NCI-H524 (cell line): ENCODE measurements at regions not wholly inside any gene's neighbourhood (a gene's known extent, or its start where the extent isn't known, plus 50 kb on each side); places are given as distances from the start of the nearest gene placed in this dataset.

ENCODE experiments used
- DNase-seq, 2 experiments: peaks; one replicate each; lab custom pipeline; 2025; lab: John Stamatoyannopoulos, UW

DNA sequence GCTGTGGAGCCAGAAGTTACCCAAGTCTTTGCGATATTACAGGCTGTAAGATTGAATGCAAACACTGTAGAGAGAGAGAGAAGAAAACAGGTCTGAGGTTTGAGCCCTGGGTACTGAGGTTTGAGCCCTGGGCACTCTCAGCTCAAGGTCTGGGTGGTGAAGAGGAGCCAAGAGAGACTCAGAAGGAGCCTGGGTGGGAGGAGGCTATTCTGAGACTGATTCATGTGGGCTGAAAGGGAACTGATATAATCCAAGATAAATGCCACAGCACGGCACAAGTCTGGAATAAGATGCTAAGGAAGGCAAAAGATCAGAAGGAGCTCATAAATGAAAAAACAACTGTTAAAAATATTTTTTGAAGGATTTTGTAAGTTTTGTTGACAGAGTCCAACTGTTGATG lies 407.6 kb upstream of the HS6ST1 start:
- no peak for DNase-seq

DNA sequence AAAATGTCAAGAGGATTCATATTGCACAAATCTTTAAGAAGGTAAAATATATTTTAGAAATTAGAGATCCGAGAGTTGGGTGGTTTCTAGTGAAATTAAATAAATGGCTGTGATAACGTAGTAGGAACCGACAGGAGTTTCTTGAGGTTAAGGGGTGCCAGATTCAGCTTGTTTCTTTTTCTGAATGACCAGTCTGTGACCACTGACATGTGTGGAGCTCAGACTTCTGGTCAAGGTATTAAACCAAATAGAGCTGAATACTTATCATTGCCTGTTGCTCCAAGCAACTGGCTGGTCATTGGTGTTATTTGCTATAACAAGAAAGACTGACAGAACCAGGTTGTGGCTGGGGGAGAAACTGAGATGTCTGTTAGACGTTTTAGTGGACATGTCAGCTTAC lies 408.2 kb upstream of the HS6ST1 start:
- DNase-seq = no peak

DNA sequence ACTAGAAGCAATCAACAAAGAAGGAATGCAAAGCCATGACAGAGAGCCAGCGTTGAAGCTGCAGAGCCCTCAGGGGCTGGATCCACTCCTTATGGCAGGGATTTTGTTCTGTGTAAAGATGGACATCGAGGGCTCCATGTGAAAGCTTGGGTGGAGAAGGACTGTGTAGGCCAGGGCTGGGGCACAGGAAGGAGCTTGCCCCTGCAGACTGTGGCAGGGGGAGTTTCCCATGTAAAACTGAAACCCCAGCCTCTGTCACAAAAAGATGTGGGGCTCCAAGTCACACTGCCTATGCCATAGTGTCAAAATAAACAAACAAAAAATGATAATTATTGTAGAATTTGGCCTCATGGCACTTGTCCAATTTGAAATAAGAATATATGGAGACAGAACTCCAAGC lies 408.7 kb upstream of the HS6ST1 start:
- no peak for DNase-seq

DNA sequence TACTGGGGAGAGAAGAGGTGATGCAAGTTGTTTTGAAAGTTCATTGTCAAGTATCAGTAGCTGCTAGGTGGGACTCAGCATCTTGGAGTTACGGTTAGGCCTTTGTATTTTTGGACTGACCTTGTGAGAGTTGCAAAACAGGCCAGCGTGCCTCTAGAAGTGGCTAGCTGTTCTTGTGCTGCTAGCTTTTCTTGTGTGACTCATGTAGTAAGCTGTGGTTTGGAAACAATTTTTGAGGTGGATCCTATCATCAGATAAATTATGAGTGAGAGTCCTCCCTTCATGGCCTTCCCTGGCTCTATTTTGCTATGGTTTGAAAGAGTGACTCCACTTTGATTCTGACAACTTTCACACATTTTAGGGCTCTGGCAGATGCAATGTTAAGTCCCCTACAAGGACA lies 409.2 kb upstream of the HS6ST1 start:
- DNase-seq = no peak

DNA sequence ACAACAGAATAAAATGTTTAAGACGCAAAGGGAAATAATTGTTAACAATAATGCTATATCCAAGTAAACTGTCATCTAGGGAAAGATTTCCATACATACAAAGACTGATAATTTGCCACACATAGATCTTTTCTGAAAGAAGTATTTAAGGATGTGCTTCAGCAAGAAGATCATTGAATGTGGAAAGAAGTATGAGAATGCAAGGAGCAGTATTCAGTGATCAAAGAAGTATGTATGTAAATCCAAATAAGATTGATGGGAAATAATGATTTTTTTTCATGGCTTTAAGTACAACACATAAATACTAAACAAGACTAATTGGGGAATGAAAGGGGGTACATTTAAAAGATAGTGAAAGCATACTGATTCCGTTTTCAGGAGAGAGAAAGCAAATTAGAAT lies 410.4 kb upstream of the HS6ST1 start:
- DNase-seq = no peak

DNA sequence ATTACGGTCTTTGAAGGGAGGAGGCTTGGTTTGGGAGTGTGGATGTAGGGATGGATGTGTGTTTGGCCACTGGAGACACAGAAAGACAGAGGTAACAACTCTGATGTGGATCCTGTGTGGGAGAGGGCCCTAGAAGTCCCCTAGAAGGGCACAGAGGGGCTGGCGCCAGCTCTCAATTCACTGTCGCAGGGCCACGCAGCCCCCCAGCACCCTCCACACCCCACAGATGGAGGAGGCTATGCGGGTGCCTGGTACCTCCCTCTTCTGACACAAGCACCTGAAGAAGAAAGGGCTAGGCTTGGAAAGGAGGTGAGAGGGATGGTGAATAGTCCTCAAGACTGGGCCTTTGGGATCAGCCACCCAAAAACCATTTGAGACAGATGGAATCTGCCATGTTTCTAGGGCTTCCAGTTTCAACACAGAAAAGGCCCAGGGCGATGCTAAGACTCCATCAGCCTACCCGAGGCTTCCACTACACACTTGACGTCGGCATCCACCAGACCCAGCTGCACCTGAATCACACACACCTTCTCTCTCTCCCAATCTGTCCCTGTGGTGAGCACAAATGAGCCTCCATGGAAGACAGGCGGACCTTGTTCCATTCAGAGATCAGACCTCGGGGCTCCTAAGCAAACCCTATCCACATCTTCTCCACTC lies 413.5 kb upstream of the HS6ST1 start:
- DNase-seq = no peak

DNA sequence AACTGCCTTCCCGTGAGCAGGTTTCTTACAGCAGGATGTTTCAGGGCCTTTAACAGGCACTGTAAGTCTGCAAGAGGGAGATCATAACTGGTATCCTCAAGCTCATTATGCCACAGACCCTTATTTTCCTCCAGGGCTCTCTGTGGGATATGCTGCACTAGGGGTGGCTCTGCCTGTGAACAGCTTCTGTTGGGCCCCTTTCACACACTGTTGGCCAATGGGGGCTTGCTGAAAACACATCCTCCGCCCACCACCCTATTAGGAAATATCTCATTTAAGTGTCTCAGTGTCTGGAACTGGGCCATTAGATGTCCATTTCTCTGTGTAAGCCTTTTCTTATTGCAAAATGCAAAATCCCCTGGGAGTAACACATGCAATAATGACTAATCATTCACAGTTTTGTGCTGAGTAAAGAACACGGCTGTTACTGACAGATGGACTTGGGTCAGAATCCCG lies 414.3 kb upstream of the HS6ST1 start:
- peak; percentile 8 to 60 for DNase-seq

DNA sequence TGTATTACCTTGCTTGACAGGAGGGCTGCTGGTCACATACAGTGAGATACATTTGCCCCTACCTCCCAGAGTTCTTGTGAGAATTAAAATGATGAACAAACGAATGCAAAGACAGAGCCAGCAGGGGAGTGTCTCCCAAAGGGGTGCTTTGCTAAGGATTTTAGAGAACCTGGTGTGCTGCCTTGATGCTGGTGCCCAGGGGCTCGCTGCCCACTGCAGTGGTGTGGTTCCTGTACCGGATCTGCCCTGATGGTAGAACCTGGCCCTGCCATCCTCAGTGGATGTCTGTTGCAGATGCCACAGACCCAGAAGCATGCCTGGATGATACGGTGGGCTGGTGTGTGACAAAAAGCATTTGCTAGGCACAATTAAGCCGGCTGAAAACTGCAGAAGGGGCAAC lies 414.8 kb upstream of the HS6ST1 start:
- no peak for DNase-seq

DNA sequence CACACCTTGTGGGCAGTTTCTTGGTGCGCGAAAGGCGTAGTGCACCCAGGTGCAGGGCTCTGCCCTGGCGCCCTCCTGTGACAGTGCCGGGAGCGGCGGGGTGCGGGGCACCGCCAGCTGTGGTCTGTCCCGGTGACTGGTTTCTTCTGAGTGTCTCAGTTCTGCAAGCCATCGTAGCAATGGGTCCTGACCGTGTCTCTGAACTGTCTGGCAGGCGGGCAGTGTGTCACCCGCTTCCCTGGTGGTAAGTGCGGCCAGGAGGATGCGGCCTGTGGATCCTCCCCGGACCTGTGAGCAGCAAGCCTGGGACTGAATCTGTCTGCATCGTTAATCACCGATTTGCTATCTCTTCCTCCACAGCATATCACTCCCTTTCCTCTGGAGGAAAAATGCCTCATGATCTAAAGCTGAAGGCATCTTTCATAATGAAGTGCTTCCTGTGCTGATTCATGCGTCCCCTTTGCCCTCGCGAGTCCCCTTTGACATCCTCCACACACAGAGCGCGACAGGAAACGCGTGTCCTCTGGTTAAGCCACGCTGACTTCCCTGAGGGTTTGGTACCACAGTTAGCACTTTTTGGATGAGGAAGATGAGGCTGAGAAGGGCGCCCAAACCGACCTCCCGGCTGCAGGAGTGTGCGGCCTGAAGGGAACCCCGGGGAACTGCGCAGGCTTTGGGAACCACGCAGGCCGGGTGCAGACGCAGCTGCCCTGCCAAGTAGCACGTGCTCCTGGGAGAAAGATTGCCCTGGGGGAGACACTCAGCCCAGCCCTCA lies 416.0 kb upstream of the HS6ST1 start:
- no peak for DNase-seq

DNA sequence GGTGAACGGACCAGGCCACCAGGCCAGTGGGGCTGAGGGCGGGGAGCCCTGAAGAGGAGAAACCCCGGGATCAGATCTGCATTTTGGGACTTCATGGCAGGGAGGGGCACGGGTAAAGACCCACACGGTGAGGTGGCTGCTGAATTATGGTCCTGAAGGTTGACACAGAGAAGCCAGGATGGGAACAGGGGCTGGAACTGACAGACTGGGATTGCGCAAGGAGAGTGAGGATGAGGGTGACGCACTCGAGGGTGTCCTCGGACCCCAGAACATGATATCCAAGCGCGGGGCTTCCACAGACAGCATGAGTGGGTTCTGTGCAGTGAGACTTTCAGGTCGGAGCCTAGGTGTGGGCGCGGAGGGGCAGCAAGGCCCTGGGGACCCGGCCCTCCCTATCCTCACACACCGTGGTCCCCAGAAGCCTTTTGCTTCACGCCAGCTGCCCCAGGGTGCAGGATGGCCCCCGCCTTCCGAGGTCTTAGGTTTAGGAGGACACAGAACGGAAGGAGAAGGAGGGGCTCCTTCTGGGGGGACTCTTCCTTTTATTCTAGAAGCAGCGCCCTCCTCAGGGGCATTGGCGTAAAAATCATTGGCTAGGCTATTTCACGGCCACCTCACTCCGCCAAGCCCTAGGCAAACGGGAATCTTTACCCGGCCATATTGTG lies 416.8 kb upstream of the HS6ST1 start:
- no peak for DNase-seq

DNA sequence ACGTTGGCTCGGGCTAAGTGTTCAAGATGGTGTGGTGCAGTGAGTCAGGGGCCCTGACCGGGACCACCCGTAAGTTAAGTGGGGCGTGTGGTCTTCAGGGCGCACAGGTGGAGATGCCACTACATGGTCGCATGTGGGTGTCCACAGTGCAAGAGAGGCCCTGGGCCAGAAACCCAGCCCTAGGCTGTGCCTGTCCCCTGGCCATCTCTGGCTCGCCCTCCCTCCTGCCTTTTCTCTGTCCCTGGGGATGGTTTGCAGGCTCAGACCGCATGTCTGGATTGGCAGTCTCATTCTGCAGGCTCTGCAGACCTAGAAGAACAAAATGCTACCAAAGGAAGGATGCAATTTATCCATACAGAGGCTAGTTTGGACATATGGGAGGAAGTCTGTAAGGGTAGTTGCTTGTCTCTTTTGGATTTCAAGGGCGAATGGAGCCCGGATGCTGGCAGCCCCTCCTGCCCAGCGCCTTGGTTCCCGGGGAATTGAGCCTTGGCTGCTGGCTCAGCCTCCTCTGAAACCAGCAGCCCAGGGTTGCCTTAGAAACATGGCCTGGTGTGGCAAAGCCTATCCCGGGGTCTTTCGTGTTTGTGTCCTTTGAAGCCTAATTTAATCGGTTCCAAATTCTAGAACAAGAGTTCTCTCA lies 417.5 kb upstream of the HS6ST1 start:
- DNase-seq = no peak

DNA sequence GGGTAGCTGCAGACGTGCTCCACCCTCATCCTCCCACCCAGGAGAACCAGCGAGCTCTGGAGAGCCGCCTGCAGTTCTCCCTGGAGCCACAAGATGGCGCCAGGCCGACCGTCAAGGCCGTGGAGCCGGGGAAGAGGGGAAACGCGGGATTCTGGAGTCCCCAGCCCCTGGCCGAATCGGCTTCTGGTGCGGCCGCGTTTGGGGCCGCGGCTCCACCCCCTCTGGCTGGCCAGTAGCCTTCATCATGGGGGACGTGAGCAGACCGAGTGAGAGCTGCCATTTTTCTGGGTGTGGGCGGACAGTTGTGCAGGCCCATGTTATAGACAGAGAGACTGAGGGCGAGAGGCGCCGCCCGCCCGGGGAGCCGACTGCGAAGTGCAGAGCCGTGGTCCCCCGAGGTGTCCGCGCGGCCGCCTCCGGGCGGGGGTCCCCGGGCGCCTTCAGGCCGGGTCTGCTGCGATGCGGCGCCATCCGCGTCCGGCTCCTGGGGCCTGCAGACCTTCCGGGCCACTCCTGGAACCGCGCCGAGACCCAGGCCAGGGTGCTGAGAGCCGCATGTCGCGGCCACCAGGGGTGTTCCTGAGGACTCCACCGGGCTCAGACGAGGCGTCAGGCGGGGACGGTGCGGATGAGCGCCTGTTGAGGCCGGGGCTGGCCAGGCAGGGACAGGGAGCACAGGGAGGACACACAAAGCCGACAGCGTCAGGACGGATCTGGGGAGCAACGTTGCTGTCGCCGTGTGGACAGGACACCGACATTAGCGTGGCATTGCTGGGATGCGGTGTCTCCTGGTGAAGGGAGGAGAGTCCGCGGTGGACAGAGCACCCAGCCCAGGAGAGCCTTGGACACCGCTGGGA lies 418.2 kb upstream of the HS6ST1 start:
- DNase-seq = peak; percentile 40 to 68

DNA sequence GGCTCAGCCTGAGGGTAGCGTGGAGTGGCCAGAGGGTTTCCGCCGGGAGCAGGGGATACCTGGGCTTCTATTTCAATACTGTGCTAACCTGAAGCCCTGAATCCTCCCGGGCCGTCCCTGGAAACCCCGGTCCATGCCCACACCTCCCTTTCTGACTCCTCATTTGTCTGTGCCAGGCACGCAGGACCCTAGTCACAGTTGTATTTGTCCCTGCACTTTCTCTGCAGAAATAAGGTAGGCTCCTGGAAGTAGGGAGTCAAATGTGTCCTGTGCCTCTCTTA lies 418.8 kb upstream of the HS6ST1 start:
- no peak for DNase-seq

DNA sequence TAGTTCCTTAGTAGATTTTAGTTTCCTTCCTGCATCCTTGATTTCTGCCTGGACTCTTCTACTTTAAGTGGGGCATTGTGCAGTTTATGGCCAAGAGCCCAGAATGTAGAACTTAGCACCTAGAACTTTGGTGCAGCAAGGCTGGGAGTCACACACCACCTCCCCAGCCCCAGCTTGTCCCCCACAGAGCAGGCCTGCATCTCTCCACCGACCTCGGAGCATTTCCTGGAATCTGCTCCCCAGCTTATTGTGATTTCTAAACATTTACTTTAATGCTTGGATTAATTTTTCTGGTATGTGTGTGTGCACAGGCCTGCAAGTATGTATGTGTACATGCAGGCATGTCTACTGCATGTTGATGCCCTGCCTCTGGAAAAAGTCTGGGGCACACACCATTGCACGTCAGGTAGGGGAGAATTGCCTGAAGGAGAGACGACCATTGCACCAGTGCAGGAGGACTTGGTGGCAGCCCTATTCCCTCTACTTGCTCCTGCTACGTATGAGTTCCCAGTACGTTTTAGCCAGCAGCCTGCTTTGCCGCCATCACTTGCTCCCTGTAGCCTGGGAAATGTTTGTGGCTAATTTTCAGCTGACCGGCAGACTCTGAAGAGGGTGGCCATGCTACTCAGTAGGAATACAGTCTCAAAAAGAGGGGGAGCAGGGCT lies 419.9 kb upstream of the HS6ST1 start:
- no peak for DNase-seq

DNA sequence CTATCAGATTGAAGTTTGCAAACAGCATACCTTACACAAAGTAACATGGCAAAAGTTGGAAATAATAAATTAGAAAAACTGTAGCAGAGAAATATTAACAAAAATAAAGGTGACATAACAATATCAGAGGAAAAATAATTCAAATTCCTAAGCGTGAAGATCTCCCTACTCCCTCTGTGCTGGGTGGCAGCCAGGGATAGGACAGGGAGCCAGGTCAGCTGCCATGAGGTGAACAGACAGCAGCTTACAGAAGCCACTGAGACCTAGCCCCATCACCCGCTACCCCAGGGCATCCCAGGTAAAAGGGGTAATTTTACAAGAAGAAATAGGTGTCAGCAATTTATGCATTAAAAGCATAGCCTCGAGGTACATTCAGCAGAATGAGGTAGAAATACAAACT lies 423.8 kb upstream of the HS6ST1 start:
- DNase-seq = no peak

DNA sequence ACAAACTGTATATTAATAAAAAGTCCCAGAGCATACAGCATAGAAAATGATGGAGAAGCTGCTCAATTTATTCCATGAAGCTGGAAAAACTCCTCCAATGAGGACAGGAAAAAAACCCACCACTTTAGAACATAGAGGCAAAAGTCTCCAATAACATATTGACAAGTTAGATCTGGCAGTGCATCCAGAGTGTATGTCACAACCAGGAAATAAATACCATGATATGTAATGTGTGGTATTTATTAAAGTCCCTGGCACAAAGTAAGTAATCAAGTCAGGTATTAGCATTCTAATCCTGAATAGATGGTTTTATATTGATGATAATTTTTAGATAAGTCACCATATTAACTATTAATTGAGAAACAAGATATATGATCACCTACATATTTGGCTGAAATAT lies 427.3 kb upstream of the HS6ST1 start:
- DNase-seq = no peak

DNA sequence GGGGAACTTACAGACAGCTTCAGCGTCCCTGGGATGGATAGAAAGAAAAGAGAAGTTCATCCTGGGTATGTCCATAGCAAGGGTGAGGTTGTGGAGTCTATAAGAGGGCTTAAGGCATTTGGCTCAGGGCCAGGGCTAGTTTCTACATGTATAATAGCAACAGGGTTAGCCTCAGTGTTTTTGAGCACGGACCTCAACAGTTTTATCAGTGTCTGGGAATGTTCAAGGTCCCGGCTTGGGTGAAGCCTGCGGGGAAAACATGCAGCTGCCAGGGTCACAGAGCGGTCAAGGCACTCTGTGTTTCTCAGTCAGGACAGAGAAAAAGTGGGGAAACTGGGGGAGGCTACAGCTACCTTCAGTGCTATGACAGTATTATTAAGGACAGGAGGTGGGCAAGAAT lies 427.7 kb upstream of the HS6ST1 start:
- peak in 1 of 2 experiments; percentile 7 for DNase-seq

DNA sequence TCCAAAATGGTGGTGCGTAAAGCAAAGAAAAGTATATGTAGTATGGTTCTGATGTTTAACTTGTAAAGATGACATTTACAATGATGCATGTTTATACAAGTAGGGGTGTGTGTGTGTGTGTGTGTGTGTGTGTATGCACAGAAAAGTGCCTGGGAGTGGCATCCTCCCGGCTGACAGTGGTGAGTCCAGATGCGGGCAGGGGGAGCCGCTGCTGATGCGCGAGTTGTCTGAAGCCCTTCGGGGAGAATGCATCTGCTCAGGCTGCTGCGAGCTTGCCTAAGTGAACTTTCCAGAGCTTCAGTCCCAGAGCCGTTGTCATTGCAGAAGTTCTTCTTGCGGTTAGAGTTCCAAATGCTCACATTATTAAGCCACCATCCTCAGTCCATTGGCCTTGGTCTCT lies 429.7 kb upstream of the HS6ST1 start:
- DNase-seq = no peak

DNA sequence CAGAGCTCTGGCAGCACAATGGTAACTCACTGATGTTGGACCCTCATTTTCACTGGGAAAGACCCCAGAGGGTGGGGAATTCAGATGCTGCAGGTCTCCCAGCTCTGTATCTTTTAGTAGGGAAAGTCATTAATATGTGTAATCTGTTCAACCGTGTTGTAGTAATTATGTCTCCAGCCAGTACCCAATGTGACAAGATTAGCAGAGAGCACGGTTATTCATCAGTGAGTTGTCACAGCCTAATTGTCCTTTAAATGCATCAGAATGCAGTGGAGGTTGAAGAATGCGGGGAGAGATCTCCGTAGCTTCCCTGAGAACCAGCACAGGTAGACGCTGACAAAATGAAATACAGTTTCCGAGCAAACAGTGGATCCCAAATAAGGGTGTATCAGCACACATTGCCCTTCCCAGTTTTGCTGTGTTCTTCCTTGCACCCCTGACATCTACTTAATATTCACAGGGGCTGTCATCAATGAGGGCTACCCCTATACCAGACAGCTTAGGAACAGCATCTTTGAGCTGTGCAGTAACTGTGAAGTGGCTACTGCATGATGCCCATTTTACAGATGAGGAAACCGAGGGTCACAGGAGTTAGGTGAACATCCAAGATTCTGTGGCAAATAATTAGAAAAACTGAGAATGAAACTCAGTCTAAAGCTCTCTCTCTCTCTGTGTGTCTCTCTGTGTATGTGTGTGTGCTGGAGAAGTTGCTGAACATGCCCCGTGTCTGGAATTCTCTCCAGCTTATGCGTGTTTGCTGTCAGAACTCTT lies 430.4 kb upstream of the HS6ST1 start:
- no peak for DNase-seq

DNA sequence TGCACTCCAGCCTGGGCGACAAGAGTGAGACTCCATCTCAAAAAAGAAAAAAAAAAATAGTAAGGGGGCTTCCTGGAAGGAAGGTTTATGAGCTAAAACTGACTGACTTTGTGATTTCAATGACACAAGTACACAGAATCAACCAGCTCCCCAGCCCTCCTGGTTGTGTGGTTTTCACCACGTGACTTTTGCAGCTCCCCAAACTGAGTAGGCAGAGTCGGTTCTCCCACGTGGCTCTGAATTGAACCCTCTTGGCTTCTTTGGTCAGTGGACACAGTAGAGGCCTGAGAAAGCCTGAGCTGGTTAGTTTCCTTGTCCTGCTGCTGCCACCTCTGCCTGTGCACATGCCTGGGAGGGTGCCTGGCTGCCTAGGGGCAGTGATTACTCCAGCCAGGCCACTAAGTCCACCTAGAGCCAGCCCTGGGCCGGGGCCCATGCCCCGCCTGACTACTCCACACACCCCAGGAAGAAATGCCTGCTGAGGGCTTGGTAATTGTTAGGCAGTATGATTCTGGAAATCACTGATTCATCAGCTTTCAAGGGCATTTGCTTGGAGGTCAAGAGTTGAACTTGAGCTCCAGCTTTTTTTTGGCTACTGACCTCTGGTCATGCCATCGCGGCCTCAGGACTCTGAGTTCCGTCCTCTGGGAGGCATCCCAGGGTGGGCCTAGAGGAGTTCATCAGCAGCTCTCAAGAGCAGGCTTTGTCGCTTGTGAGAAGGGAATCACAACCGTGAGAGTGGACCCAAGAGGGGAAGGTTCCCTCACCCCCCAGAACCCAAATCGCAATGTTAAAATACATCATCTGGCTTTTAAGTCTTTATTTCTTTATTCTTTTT lies 431.9 kb upstream of the HS6ST1 start:
- no peak for DNase-seq
